ENCODE measurements at regions not wholly inside any gene's neighbourhood (a gene's known extent, or its start where the extent isn't known, plus 50 kb on each side); places are given as distances from the start of the nearest gene placed in this dataset.

- no peaks in the 10 kb centered on the region for H3K9me3 ChIP-seq (replicated peaks in 1 of 11)
- no peak overlapping the region for H3K4me3 ChIP-seq
- no peaks in the 10 kb centered on the region for H3K27me3 ChIP-seq
- TF ChIP-seq Cebpa-rat (IDR thresholded peaks at IDR 0.05): no peak
- no peaks in the 10 kb centered on the region for H4K20me1 ChIP-seq
- no peaks in the 10 kb centered on the region for H3K36me3 ChIP-seq
- H3K9ac ChIP-seq: no peak overlapping the region
- H3K4me1 ChIP-seq: peaks cover 0 to 18% (median 12%) of the 10 kb centered on the region in 10 experiments; a peak in 16 of 20 replicates
- H3K27ac ChIP-seq: no peak overlapping the region
- no peak overlapping the region; a peak in 1 of 22 replicates for H3K4me2 ChIP-seq
Measured at GRCh38 chr5:74293182-74293581, 347.3 kb downstream of the ENC1 start.

- no peak overlapping the region for H3K4me3 ChIP-seq
- no peaks in the 10 kb centered on the region for H3K27me3 ChIP-seq
- H3K4me1 ChIP-seq: peaks cover 0 to 18% (median 12%) of the 10 kb centered on the region in 10 experiments; a peak in 16 of 20 replicates
- H3K4me2 ChIP-seq: no peak overlapping the region
- TF ChIP-seq Cebpa-rat (IDR thresholded peaks at IDR 0.05): no peak
- no peak overlapping the region for H3K9ac ChIP-seq
- H3K36me3 ChIP-seq: no peaks in the 10 kb centered on the region
- no peaks in the 10 kb centered on the region for H4K20me1 ChIP-seq
- H3K9me3 ChIP-seq (replicated peaks in 1 of 11): no peaks in the 10 kb centered on the region
- no peak overlapping the region for H3K27ac ChIP-seq
Measured at GRCh38 chr5:74290634-74291241, 349.8 kb downstream of the ENC1 start.

GRCh38 chr5:74289691-74290090, 350.8 kb downstream of the ENC1 start:
- no peak overlapping the region for H3K27ac ChIP-seq
- no peak overlapping the region for H3K9ac ChIP-seq
- no peak overlapping the region for H3K4me3 ChIP-seq
- H3K4me1 ChIP-seq: peaks cover 0 to 14% (median 11%) of the 10 kb centered on the region in 10 experiments; a peak in 16 of 20 replicates
- no peak overlapping the region for H3K4me2 ChIP-seq
- no peaks in the 10 kb centered on the region for H3K27me3 ChIP-seq
- H3K9me3 ChIP-seq (replicated peaks in 1 of 11): no peaks in the 10 kb centered on the region
- H3K36me3 ChIP-seq: no peaks in the 10 kb centered on the region
- no peak for TF ChIP-seq Cebpa-rat (IDR thresholded peaks at IDR 0.05)
- no peaks in the 10 kb centered on the region for H4K20me1 ChIP-seq

DNA sequence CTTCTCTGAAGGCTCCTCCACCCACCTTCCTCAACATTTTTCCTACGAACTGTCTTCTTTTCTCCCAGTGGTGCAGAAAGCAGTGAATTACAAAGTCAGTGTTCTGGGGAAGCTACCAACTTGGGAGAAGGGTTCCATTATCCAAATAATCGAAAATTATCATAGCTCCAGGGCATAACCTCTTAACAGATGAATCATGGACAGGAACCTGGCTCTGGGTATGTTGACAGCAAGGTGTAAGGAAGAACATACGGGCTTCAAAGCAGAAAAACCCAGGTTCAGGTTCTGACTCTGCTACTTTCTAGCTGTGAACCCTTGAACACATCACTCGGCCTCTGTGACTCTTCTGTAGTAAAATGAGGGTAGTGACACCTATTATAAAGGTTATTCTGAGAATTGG, 351.3 kb downstream of the ENC1 start:
- no peak overlapping the region for H3K9ac ChIP-seq
- TF ChIP-seq Cebpa-rat (IDR thresholded peaks at IDR 0.05): no peak
- H3K27ac ChIP-seq: no peak overlapping the region
- no peaks in the 10 kb centered on the region for H3K27me3 ChIP-seq
- no peaks in the 10 kb centered on the region for H3K9me3 ChIP-seq (replicated peaks in 1 of 11)
- no peaks in the 10 kb centered on the region for H3K36me3 ChIP-seq
- H3K4me2 ChIP-seq: no peak overlapping the region
- H3K4me1 ChIP-seq: peaks cover 0 to 9% (median 7%) of the 10 kb centered on the region in 10 experiments; a peak in 16 of 20 replicates
- H3K4me3 ChIP-seq: no peak overlapping the region
- H4K20me1 ChIP-seq: no peaks in the 10 kb centered on the region

DNA sequence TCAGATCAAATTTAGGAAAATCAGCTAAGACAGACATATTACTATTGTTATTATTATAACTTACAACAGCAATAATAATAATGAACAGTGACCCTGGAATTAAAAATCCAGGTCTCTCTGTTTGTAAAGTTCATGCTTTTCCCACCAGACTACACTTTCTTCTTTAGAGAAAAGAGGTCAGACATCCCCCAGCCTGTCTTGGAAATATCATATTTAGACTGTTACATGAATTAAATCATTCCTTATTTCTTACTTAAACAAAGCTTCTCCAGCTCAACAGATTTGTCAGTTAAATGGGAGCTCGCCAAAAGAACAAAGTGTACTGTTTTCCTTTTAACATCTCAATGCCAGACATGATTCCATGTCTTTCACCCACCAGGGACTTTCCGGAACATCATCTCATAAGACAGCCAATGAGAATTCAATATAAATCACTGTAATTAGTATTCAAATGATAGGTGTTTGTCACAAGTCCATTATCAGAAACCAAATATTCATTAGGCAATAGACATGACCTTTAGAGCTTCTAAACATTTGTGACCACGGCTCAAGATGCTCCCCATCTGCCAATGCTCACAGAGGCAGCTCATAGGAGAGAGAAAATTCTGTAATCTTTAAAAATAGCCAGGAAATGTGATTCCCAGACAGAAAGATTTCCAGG, 351.9 kb downstream of the ENC1 start:
- H3K4me2 ChIP-seq: no peak overlapping the region
- no peak overlapping the region for H3K9ac ChIP-seq
- H3K36me3 ChIP-seq: no peaks in the 10 kb centered on the region
- no peak overlapping the region for H3K4me3 ChIP-seq
- peaks cover 0 to 3% (median under 1%) of the 10 kb centered on the region in 10 experiments; a peak in 8 of 20 replicates for H3K4me1 ChIP-seq
- TF ChIP-seq Cebpa-rat (IDR thresholded peaks at IDR 0.05): no peak
- no peaks in the 10 kb centered on the region for H3K9me3 ChIP-seq (replicated peaks in 1 of 11)
- H4K20me1 ChIP-seq: no peaks in the 10 kb centered on the region
- H3K27ac ChIP-seq: no peak overlapping the region
- no peaks in the 10 kb centered on the region for H3K27me3 ChIP-seq

DNA sequence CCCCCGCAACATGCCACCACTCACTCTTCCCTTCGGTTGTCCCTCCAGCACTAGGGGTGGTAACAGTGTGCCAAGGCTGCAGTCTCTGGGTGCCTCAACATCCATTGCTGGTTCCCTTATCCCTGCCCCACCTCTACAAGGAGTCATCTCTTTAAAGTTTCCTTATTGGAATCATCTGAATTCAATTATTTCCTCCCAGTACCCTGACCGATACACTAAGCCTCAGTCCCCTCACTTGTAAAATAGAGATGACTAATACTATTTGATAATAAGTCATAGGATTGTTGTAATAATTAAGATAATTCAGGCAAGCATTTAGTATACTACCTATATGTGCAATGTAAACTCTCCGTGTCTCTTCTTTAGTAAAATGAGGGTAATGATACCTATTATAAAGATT, 352.5 kb downstream of the ENC1 start:
- Histone ChIP-seq H3K27me3 (no peaks in the 10 kb centered on the region), H3K36me3 (no peaks in the 10 kb centered on the region), H3K4me2 (no peak overlapping the region), H3K27ac (no peak overlapping the region), H4K20me1 (no peaks in the 10 kb centered on the region), H3K4me3 (no peak overlapping the region), H3K9me3 (replicated peaks in 1 of 11) (no peaks in the 10 kb centered on the region), H3K4me1 (no peaks in the 10 kb centered on the region), H3K9ac (no peak overlapping the region)
- no peak for TF ChIP-seq Cebpa-rat (IDR thresholded peaks at IDR 0.05)

DNA sequence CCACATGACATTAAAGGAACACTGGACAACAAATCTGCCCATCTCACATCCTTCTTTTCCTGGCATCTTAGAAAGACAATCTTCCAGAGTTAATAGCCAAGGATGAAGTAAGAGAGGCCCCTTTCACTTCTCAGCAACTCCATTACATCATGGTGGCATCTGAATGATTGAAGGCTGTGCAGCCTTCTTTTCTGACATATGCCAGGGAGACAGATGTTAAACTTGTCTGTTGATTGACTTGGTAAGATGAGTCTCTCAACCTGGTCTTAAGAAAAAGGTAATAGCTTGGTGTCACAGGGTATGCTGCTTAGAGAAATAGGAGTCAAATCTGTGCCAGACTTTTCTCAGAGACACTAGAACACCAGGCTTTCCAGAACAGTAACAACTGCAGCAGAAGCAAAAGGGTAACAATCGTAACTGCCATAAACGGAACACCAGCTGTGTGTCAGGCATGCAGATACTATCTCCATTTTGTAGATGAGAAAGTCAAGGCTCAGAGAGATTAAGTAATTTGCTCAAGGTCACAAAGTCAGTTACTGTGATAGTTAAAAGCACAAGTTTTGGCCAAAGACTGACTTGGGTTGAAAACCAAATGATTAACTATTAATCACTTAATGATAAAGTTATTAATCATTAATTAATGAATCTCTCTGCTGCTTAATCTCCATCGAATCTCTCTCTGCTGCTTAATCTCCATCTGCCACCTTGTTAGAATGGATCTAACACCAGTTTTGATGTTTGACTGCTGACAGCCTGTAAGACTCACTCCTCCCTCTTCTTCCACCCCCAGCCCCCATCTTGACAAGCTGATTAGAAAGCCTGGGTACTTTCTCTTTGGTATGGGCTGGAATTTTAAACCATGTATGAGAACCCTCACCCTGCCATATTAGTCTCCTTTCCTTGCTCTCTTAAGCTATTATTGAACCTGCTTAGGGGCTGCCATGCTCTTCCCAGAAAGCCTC, 353.5 kb downstream of the ENC1 start:
- Histone ChIP-seq H3K27me3 (no peaks in the 10 kb centered on the region), H3K9ac (no peak overlapping the region), H3K4me3 (no peak overlapping the region), H4K20me1 (no peaks in the 10 kb centered on the region), H3K9me3 (replicated peaks in 1 of 11) (no peaks in the 10 kb centered on the region), H3K36me3 (no peaks in the 10 kb centered on the region), H3K4me2 (no peak overlapping the region), H3K27ac (no peak overlapping the region), H3K4me1 (no peaks in the 10 kb centered on the region)
- no peak for TF ChIP-seq Cebpa-rat (IDR thresholded peaks at IDR 0.05)

DNA sequence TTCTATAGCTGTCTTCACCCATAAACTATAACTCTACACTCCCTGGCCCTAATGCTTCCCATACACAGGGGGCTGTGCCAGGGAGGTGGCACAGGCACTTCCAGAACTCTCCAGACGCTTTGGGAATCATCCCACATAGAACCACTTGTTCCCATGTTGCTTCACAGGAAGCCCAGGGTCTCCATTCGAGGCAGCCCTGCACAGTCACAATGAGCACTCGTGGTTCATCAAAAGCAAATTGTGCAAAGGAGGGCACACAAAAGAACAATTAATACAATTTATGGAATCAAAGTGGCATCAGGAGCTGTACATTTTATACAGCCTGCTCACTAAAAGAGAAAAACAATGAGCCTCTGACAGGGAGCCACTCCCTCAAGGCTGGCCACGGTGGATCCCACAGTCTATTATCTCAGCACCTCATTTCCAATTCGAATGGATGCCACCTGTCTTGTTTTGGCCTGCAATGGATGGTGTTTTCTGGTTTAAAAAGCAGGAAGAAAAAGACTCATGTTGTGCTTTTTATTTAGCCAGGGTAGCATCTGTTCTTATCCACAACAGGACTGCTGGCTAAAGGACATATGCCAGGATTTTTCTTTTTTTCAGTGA, 354.8 kb downstream of the ENC1 start:
- no peaks in the 10 kb centered on the region for H3K4me1 ChIP-seq
- H4K20me1 ChIP-seq: no peaks in the 10 kb centered on the region
- H3K27me3 ChIP-seq: no peaks in the 10 kb centered on the region
- no peaks in the 10 kb centered on the region for H3K36me3 ChIP-seq
- H3K4me2 ChIP-seq: no peak overlapping the region
- H3K4me3 ChIP-seq: no peak overlapping the region
- no peaks in the 10 kb centered on the region for H3K9me3 ChIP-seq (replicated peaks in 1 of 11)
- TF ChIP-seq Cebpa-rat (IDR thresholded peaks at IDR 0.05): no peak
- H3K9ac ChIP-seq: no peak overlapping the region
- no peak overlapping the region for H3K27ac ChIP-seq

GRCh38 chr5:74282490-74282889, 358.0 kb downstream of the ENC1 start:
- no peaks in the 10 kb centered on the region for H3K4me1 ChIP-seq
- no peak overlapping the region for H3K27ac ChIP-seq
- no peaks in the 10 kb centered on the region for H3K27me3 ChIP-seq

More at GRCh38 chr5:74282490-74282889, 358.0 kb downstream of the ENC1 start:
- Histone ChIP-seq H3K4me2 (no peak overlapping the region), H3K9me3 (replicated peaks in 1 of 11) (no peaks in the 10 kb centered on the region), H4K20me1 (no peaks in the 10 kb centered on the region), H3K36me3 (no peaks in the 10 kb centered on the region), H3K4me3 (no peak overlapping the region), H3K9ac (no peak overlapping the region)
- no peak for TF ChIP-seq Cebpa-rat (IDR thresholded peaks at IDR 0.05)
